B cell (primary cell): ENCODE measurements at regions not wholly inside any gene's neighbourhood (a gene's known extent, or its start where the extent isn't known, plus 50 kb on each side); places are given as distances from the start of the nearest gene placed in this dataset.

Experiments
- CTCF ChIP-seq: fragments of 200-600 bp; IDR thresholded peaks from one replicate; pipeline ENCODE4 v1.8.0; 2022; ENCODE audit warnings: antibody characterized with exemption, mild to moderate bottlenecking
- EZH2 ChIP-seq: IDR thresholded peaks from 2 replicates; pipeline ENCODE4 v1.6.1; 2012; ENCODE audit warnings: borderline replicate concordance, low read depth, mild to moderate bottlenecking, moderate library complexity, low read length; ENCODE audit not compliant: insufficient read depth, poor library complexity, severe bottlenecking

DNA sequence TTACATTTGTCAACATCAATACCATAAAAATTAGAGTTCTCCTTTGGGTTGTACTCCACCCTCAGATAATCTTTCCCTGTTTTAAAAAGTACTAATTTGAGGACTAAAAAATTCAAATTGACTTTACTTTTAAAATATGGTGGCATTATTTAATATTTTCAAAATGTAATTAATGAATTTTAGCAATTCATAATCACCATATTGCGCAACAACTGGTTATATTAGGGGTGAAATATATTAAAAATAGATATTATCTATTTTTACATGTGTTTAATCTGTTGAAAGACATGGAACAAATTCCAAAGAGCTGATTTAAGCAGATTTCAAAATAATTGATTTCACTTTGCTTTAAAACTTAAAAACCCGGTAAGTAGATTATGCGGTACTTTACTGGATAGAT is 236.6 kb upstream of the NOL4 start:
- TF ChIP-seq CTCF (no peak), EZH2 (no peak)
